ENCODE measurements at regions not wholly inside any gene's neighbourhood (a gene's known extent, or its start where the extent isn't known, plus 50 kb on each side); places are given as distances from the start of the nearest gene placed in this dataset.

DNA sequence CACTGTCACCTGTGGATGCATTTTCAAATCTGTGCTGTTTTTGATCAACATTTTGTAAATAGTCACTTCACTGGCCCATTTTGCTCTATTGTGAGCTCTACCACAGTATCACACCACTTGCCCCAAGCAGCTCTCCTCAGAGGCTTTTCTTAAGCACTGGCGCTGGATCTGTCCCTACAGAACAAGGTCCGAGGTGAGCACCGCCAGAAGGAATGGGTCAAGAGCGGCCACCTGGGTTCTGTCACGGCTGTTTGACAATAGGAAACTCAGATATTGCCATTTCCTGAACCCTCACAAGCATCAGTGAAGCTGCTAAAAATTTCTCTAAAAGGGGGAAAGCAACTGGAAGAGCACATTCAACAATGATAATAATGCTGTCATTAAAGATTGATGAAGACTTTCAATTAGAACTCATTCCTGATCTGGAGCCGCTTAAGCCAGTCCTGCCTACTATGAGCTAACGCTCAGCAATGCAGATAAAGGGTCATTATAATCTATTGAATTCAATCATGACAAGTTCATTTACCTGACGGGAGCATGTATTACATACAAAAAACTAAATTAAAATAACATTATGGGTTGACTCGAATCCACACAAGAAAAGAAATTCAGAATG is 514.0 kb downstream of the GALR1 start:
- TF ChIP-seq, protein P1, sequence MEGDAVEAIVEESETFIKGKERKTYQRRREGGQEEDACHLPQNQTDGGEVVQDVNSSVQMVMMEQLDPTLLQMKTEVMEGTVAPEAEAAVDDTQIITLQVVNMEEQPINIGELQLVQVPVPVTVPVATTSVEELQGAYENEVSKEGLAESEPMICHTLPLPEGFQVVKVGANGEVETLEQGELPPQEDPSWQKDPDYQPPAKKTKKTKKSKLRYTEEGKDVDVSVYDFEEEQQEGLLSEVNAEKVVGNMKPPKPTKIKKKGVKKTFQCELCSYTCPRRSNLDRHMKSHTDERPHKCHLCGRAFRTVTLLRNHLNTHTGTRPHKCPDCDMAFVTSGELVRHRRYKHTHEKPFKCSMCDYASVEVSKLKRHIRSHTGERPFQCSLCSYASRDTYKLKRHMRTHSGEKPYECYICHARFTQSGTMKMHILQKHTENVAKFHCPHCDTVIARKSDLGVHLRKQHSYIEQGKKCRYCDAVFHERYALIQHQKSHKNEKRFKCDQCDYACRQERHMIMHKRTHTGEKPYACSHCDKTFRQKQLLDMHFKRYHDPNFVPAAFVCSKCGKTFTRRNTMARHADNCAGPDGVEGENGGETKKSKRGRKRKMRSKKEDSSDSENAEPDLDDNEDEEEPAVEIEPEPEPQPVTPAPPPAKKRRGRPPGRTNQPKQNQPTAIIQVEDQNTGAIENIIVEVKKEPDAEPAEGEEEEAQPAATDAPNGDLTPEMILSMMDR (IDR thresholded peaks at IDR 0.05; ENCODE audit: low read depth, low read length), result no peak
- no peak for DNase-seq (ENCODE audit: extremely low read depth, low read depth)

DNA sequence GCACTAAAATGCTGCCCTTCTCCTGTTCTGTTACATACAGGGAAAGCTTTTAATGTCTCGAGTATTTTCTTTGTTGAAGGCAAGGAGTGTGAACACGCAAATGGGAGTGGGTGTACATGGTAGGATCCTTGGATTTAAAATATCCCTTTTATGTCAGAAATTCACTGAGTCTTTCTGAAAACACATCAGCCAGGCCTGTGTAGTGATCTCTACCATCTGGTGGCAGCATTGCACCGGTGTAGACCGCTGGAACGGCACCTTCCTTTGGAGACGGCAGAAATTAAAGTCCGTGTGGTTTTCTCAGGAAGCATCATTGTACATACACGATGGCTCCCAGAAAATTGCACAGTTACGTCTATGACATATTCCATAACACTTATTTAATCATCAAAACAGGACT is 515.8 kb downstream of the GALR1 start:
- no peak for DNase-seq (ENCODE audit: extremely low read depth, low read depth)
- TF ChIP-seq, protein P1 (IDR thresholded peaks at IDR 0.05; ENCODE audit: low read depth, low read length), result no peak

DNA sequence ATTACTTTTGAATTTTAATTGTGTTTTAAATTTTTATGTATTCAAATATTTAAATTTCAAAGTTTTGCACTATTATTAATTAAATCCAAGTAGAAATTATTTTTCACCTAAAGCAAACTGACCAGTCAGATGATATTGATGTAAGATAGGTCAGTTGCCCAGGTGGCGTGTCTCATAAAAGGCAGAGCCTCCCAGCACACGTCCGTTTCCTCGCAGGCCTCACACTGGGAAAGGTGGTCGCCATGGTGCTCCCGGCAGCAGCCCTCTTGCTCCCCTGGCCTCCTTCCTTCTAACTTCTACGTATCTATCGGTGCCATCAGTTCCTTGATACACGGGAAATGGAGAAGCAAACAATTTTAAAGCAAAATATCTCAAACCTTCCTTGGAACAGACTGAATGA is 516.8 kb downstream of the GALR1 start:
- TF ChIP-seq, protein P1 (IDR thresholded peaks at IDR 0.05; ENCODE audit: low read depth, low read length), result no peak
- DNase-seq (ENCODE audit: extremely low read depth, low read depth), result no peak

DNA sequence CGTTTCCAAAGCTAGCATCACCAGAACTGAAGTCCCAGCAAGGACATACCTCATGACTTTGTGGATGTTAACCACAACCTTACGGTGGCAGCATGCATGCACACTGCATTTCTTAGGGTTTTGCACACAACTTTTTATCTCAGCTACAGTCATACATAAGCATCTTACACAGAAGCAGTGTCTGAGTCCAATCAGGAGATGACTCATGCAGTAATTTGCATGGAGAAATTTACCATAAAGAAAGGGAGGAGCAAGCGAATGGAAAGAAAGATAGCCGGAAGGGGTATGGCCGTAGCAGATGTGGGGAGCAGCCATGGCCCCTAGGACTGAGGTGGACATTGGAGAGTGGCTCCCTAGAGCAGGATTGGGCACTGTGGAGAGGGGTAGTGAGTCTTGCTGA is 522.5 kb downstream of the GALR1 start:
- TF ChIP-seq, protein P1 (IDR thresholded peaks at IDR 0.05; ENCODE audit: low read depth, low read length), result no peak
- DNase-seq (ENCODE audit: extremely low read depth, low read depth), result no peak

DNA sequence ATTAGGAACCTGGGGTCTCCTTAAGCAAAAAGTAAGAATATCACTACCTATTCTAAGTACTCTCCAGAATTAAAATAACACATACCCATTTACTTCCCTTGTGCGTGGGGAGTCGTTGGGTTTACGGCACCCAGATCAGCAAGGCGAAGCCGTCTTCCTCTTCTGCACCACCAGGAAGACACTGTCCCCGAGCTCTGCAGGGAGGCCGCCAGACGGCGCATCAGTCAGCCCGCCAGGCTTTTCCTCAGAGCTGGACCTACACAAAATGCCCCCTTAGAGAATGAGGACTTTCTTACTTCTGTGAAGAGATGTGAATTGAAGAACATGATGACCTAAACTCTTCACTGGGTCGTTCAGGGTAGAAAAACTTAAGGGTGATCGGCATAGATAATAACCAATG is 526.5 kb downstream of the GALR1 start:
- no peak for DNase-seq (ENCODE audit: extremely low read depth, low read depth)
- TF ChIP-seq, protein P1 (IDR thresholded peaks at IDR 0.05; ENCODE audit: low read depth, low read length), result no peak

DNA sequence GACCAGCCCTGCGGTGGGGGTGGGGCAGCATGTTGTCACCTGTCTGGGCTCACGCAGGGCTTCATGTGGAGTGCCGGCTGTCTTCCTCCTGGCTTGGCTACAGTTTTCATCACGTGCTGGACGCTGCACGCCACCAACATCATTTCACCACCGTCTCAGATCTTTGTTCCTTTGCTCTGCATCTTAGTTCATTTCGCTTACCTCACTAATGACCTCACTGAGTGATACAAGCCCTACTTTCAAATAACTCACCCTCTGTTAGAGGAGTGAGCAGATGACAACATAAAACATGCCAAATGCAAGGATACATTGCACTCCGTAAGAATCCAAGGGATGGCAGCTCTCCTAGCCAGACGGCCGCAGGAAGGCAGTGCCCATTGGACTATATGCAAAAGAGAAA is 527.5 kb downstream of the GALR1 start:
- TF ChIP-seq, protein P1 (IDR thresholded peaks at IDR 0.05; ENCODE audit: low read depth, low read length), result no peak
- no peak for DNase-seq (ENCODE audit: extremely low read depth, low read depth)

DNA sequence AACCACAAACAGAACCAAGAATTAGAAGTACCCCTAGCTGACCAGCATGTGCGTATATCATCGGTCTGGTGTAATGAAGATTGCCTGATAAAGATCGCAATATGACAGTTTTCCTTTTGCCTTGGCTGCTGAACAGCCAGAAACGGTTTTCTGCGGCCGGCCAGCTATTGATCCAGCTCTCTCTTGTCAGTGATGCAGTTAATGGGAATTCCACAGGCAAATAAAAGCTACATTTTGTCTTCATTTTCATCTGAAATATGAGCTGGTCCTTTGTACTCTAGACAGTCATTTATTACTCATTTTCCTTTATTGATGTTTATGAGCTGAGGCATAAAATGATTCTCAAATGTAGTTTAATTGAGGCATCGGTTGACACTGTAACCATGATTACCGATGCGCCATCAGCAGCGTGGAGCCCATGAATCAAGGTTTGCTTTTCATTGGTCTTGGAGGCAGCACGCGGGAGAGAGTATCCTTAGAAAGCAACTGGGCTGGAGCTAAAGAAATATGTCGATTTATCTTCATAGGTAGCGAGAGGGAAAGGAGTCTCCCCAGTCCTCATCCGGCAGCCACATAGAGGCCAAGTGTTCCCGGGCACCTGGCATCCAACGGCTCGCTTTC is 535.2 kb downstream of the GALR1 start:
- DNase-seq (ENCODE audit: extremely low read depth, low read depth), result no peak
- TF ChIP-seq, protein P1 (IDR thresholded peaks at IDR 0.05; ENCODE audit: low read depth, low read length), result no peak

Measured in AG09319 (cell line).